ENCODE measurements at regions not wholly inside any gene's neighbourhood (a gene's known extent, or its start where the extent isn't known, plus 50 kb on each side); places are given as distances from the start of the nearest gene placed in this dataset.

- TF ChIP-seq CTCF (IDR thresholded peaks at IDR 0.05) (no peak), EZH2 (IDR thresholded peaks at IDR 0.05) (no peak)
These were observed 358.7 kb upstream of the CTSO start for GRCh38 chr4:156312261-156312847.

Measured in neural progenitor cell (in vitro differentiated cells).